Osteoblast (primary cell): ENCODE measurements at regions not wholly inside any gene's neighbourhood (a gene's known extent, or its start where the extent isn't known, plus 50 kb on each side); places are given as distances from the start of the nearest gene placed in this dataset.

ENCODE experiments used
- DNase-seq: peaks from one replicate; pipeline ENCODE4 v3.0.0; 2011; ENCODE audit warnings: low spot score, mixed read lengths; ENCODE audit not compliant: insufficient read length; ENCODE audit errors: missing footprints
- H2AFZ ChIP-seq: 2 replicates; pipeline ENCODE4 v1.6.0; 2011; ENCODE audit warnings: mild to moderate bottlenecking, low read length
- H3K27ac ChIP-seq: 2 replicates; pipeline ENCODE4 v1.5.1; 2011; ENCODE audit warnings: mild to moderate bottlenecking, low read depth, low read length, moderate library complexity
- H3K27me3 ChIP-seq: 2 replicates; pipeline ENCODE4 v1.6.0; 2012; ENCODE audit warnings: mild to moderate bottlenecking, control low read depth, inconsistent platforms, low read length, moderate library complexity; ENCODE audit not compliant: insufficient read depth
- H3K36me3 ChIP-seq: 2 replicates; pipeline ENCODE4 v1.5.1; 2011; ENCODE audit warnings: mild to moderate bottlenecking, low read length, control low read depth, moderate library complexity; ENCODE audit not compliant: insufficient read depth
- H3K4me1 ChIP-seq: 2 replicates; pipeline ENCODE4 v1.5.1; 2011; ENCODE audit warnings: mild to moderate bottlenecking, low read length, control low read depth, moderate library complexity; ENCODE audit not compliant: insufficient read depth
- H3K4me2 ChIP-seq: 2 replicates; pipeline ENCODE4 v1.6.0; 2011; ENCODE audit warnings: mild to moderate bottlenecking, low read length; ENCODE audit not compliant: insufficient read depth
- H3K4me3 ChIP-seq: fragments of 200-600 bp; sonication (generic); 3 replicates; pipeline ENCODE4 v1.5.1; 2012; ENCODE audit warnings: mild to moderate bottlenecking, low read length, inconsistent platforms; ENCODE audit not compliant: insufficient read depth
- H3K79me2 ChIP-seq: 2 replicates; pipeline ENCODE4 v1.6.0; 2012; ENCODE audit warnings: mild to moderate bottlenecking, low read length, control low read depth, inconsistent platforms; ENCODE audit not compliant: insufficient read depth
- H3K9me3 ChIP-seq: 2 replicates; pipeline ENCODE4 v1.5.1; 2011; ENCODE audit warnings: low read depth, low read length, control low read depth
- H4K20me1 ChIP-seq: 2 replicates; pipeline ENCODE4 v1.6.0; 2012; ENCODE audit warnings: mild to moderate bottlenecking, low read length, control low read depth; ENCODE audit not compliant: insufficient read depth
- CTCF ChIP-seq: IDR thresholded peaks from 2 replicates; pipeline ENCODE4 v1.5.1; 2011; ENCODE audit warnings: mild to moderate bottlenecking, low read depth, low read length, moderate library complexity; ENCODE audit errors: extremely low read depth

- Histone ChIP-seq H3K9me3 (no peaks in the 10 kb centered on the region), H3K4me1 (no peaks in the 10 kb centered on the region), H3K4me3 (no peak overlapping the region), H4K20me1 (no peaks in the 10 kb centered on the region), H3K27ac (no peak overlapping the region), H3K79me2 (no peaks in the 10 kb centered on the region), H2AFZ (no peak overlapping the region), H3K4me2 (no peak overlapping the region), H3K27me3 (no peaks in the 10 kb centered on the region), H3K36me3 (no peaks in the 10 kb centered on the region)
- TF ChIP-seq CTCF = no peak
- no peak for DNase-seq
Measured at GRCh38 chr6:94121094-94121493, 701.7 kb upstream of the EPHA7 start.

GRCh38 chr6:94099072-94099471 is 679.7 kb upstream of the EPHA7 start:
- no peak for TF ChIP-seq CTCF
- Histone ChIP-seq H3K79me2 (no peaks in the 10 kb centered on the region), H4K20me1 (no peaks in the 10 kb centered on the region), H3K27ac (no peak overlapping the region), H3K27me3 (no peaks in the 10 kb centered on the region), H3K36me3 (no peaks in the 10 kb centered on the region), H3K4me3 (no peak overlapping the region), H3K4me2 (no peak overlapping the region), H2AFZ (no peak overlapping the region), H3K4me1 (no peaks in the 10 kb centered on the region), H3K9me3 (no peaks in the 10 kb centered on the region)
- DNase-seq = no peak

GRCh38 chr6:94095961-94096360 is 676.6 kb upstream of the EPHA7 start:
- Histone ChIP-seq H3K36me3 (no peaks in the 10 kb centered on the region), H3K4me1 (no peaks in the 10 kb centered on the region), H3K27me3 (no peaks in the 10 kb centered on the region), H3K9me3 (no peaks in the 10 kb centered on the region), H4K20me1 (no peaks in the 10 kb centered on the region), H3K4me2 (no peak overlapping the region), H2AFZ (no peak overlapping the region), H3K4me3 (no peak overlapping the region), H3K79me2 (no peaks in the 10 kb centered on the region), H3K27ac (no peak overlapping the region)
- DNase-seq = no peak
- no peak for TF ChIP-seq CTCF

GRCh38 chr6:94089941-94090340 is 670.6 kb upstream of the EPHA7 start:
- Histone ChIP-seq H4K20me1 (no peaks in the 10 kb centered on the region), H3K27me3 (no peaks in the 10 kb centered on the region), H3K4me3 (no peak overlapping the region), H3K4me1 (no peaks in the 10 kb centered on the region), H3K79me2 (no peaks in the 10 kb centered on the region), H3K36me3 (no peaks in the 10 kb centered on the region), H3K27ac (no peak overlapping the region), H3K9me3 (peaks cover 3% of the 10 kb centered on the region), H2AFZ (no peak overlapping the region), H3K4me2 (no peak overlapping the region)
- no peak for TF ChIP-seq CTCF
- no peak for DNase-seq
